Naive thymus-derived CD4-positive, alpha-beta T cell (primary cell): ENCODE measurements at regions not wholly inside any gene's neighbourhood (a gene's known extent, or its start where the extent isn't known, plus 50 kb on each side); places are given as distances from the start of the nearest gene placed in this dataset.

Source experiments
- ATAC-seq: fragments of 150-1000 bp; cut with Tn5 transposase; 2 replicates; pipeline ENCODE4 v1.10.0; 2021; ENCODE audit warnings: mild to moderate bottlenecking, moderate library complexity
- CTCF ChIA-PET: fragments of 350-600 bp; sonication (Branson Sonifier 250); formaldehyde crosslinking; loops from one replicate; lab custom pipeline; 2021; ENCODE audit warnings: antibody characterized with exemption; lab: Charles Lee
- POLR2A ChIA-PET: fragments of 350-600 bp; sonication (Branson Sonifier 250); formaldehyde crosslinking; loops from one replicate; lab custom pipeline; 2021; ENCODE audit warnings: antibody characterized with exemption, inconsistent platforms; lab: Charles Lee
- DNase-seq, 9 donors: peaks; one replicate each; pipeline versions ENCODE4 v3.0.0 to v3.0.0-alpha.2; 2020 to 2022; ENCODE audit warnings: mixed read lengths in 1 of 9
- H3K27ac ChIP-seq: one replicate; pipeline ENCODE4 v1.7.0; 2013; ENCODE audit warnings: mild to moderate bottlenecking, low read depth, low read length, moderate library complexity
- H3K27me3 ChIP-seq, 2 donors: one replicate each; pipeline ENCODE4 v1.7.0; 2013; ENCODE audit warnings: low read length in 2 of 2, mild to moderate bottlenecking in 2 of 2, moderate library complexity in 2 of 2; ENCODE audit not compliant: control insufficient read depth in 2 of 2, insufficient read depth in 2 of 2
- H3K36me3 ChIP-seq, 3 experiments: 1 replicate in 2 of 3; 2 replicates in 1 of 3; pipeline ENCODE4 v1.7.0; 2013; ENCODE audit warnings: low read length in 3 of 3, mild to moderate bottlenecking in 3 of 3, moderate library complexity in 1 of 3; ENCODE audit not compliant: insufficient read depth in 3 of 3, control insufficient read depth in 2 of 3
- H3K4me1 ChIP-seq, 2 donors: one replicate each; pipeline ENCODE4 v1.7.0; 2013; ENCODE audit warnings: low read length in 2 of 2, mild to moderate bottlenecking in 2 of 2, moderate library complexity in 1 of 2; ENCODE audit not compliant: control insufficient read depth in 2 of 2, insufficient read depth in 2 of 2
- H3K4me3 ChIP-seq: 2 replicates; pipeline ENCODE4 v1.7.0; 2013; ENCODE audit warnings: mild to moderate bottlenecking, low read length
- H3K9me3 ChIP-seq, 3 experiments: 1 replicate in 2 of 3; 2 replicates in 1 of 3; pipeline ENCODE4 v1.7.0; 2013; ENCODE audit warnings: low read length in 3 of 3; ENCODE audit not compliant: control insufficient read depth in 2 of 3
- H3K27ac Mint-ChIP-seq, 9 donors: one replicate each; pipeline ENCODE4 v1.8.0; 2020 to 2022; ENCODE audit warnings: mixed read lengths in 9 of 9, mild to moderate bottlenecking in 8 of 9, moderate library complexity in 5 of 9, inconsistent platforms in 2 of 9
- H3K27me3 Mint-ChIP-seq, 5 donors: one replicate each; pipeline ENCODE4 v1.8.0; 2021 to 2022; ENCODE audit warnings: mixed read lengths in 5 of 5, mild to moderate bottlenecking in 1 of 5
- H3K36me3 Mint-ChIP-seq, 5 donors: one replicate each; pipeline ENCODE4 v1.8.0; 2020 to 2022; ENCODE audit warnings: mixed read lengths in 5 of 5, mild to moderate bottlenecking in 3 of 5, inconsistent platforms in 1 of 5
- H3K4me1 Mint-ChIP-seq, 7 donors: one replicate each; pipeline ENCODE4 v1.8.0; 2020 to 2022; ENCODE audit warnings: mixed read lengths in 7 of 7, mild to moderate bottlenecking in 3 of 7, inconsistent platforms in 1 of 7
- H3K4me3 Mint-ChIP-seq, 10 donors: one replicate each; pipeline ENCODE4 v1.8.0; 2020 to 2022; ENCODE audit warnings: mild to moderate bottlenecking in 10 of 10, mixed read lengths in 10 of 10, moderate library complexity in 6 of 10, inconsistent platforms in 2 of 10
- H3K9me3 Mint-ChIP-seq, 11 donors: one replicate each; pipeline ENCODE4 v1.8.0; 2020 to 2022; ENCODE audit warnings: mixed read lengths in 11 of 11, mild to moderate bottlenecking in 4 of 11, inconsistent platforms in 1 of 11, moderate library complexity in 1 of 11
- intact Hi-C, 2 donors: fragments of 100-400 bp; cut with micrococcal nuclease; formaldehyde crosslinking; loops; one replicate each; pipeline ENCODE4 v1.15.1; 2023

GRCh38 chr14:98175881-98176280, 1096.1 kb downstream of the BCL11B start:
- peak overlapping the region; percentile 81 for H3K27ac ChIP-seq

GRCh38 chr14:98176892-98177291, 1095.1 kb downstream of the BCL11B start:
- intact Hi-C loops, result loop anchor here in 1 of 2 donors (5.0 kb wide), 1 partner anchor 1015 kb away; no protein-coding TSS in a partner anchor
- Histone ChIP-seq H3K4me3 (no peak overlapping the region), H3K27ac (peak overlapping the region; percentile 81), H3K36me3 (no peaks in the 10 kb centered on the region), H3K9me3 (no peaks in the 10 kb centered on the region), H3K4me1 (peaks cover 77 to 94% of the 10 kb centered on the region in 2 donors), H3K27me3 (no peaks in the 10 kb centered on the region)
- Mint-ChIP-seq H3K27me3 (no peaks in the 10 kb centered on the region), H3K36me3 (peaks cover 0 to 1% (median 0%) of the 10 kb centered on the region in 5 donors), H3K9me3 (no peaks in the 10 kb centered on the region), H3K4me3 (peak overlapping the region; percentile 63 to 86 (median 80)), H3K27ac (peak overlapping the region; percentile 89 to 100 (median 97)), H3K4me1 (peaks cover 46 to 99% (median 95%) of the 10 kb centered on the region in 7 donors)
- DNase-seq, result no peak
- POLR2A ChIA-PET, result interaction anchor here (2.5 to 23.4 kb wide), 3 partner anchors 11 to 36 kb away, joined by 28 to 413 read pairs (median 136); no protein-coding TSS in a partner anchor
- no peak for ATAC-seq
- CTCF ChIA-PET, result interaction anchor here (1.4 to 1.9 kb wide), 2 partner anchors 7 to 12 kb away, joined by 5 to 7 read pairs; no protein-coding TSS in a partner anchor

More at GRCh38 chr14:98175881-98176280, 1096.1 kb downstream of the BCL11B start:
- H3K4me1 ChIP-seq, result peaks cover 77 to 94% of the 10 kb centered on the region in 2 donors
- intact Hi-C loops, result loop anchor here in 1 of 2 donors (1.0 to 5.0 kb wide), 2 partner anchors 13 to 1016 kb away; no protein-coding TSS in a partner anchor
- ChIA-PET POLR2A (interaction anchor here (0.5 to 23.4 kb wide), 13 partner anchors 10 to 1673 kb away, joined by 3 to 413 read pairs (median 4); partner anchors contain the start of gene BCL11B), CTCF (interaction anchor here (0.6 to 1.9 kb wide), 6 partner anchors 8 to 1016 kb away, joined by 3 to 7 read pairs (median 4); no protein-coding TSS in a partner anchor)
- no peaks in the 10 kb centered on the region for H3K36me3 ChIP-seq
- no peak for DNase-seq
- Mint-ChIP-seq H3K27ac (peak overlapping the region; percentile 89 to 100 (median 97)), H3K4me1 (peaks cover 47 to 99% (median 96%) of the 10 kb centered on the region in 7 donors), H3K27me3 (no peaks in the 10 kb centered on the region), H3K9me3 (no peaks in the 10 kb centered on the region), H3K4me3 (peak overlapping the region; percentile 63 to 86 (median 80)), H3K36me3 (peaks cover 0 to 1% (median 0%) of the 10 kb centered on the region in 5 donors)
- H3K27me3 ChIP-seq, result no peaks in the 10 kb centered on the region
- H3K4me3 ChIP-seq, result peak overlapping the region; percentile 28
- H3K9me3 ChIP-seq, result no peaks in the 10 kb centered on the region
- no peak for ATAC-seq

- DNase-seq (peak in 2 of 9 donors; percentile 72), ATAC-seq (peak; percentile 45)
- Mint-ChIP-seq H3K36me3 (peaks cover 0 to 1% (median 0%) of the 10 kb centered on the region in 5 donors), H3K4me1 (peaks cover 51 to 99% (median 95%) of the 10 kb centered on the region in 7 donors), H3K27ac (peak overlapping the region; percentile 89 to 100 (median 97)), H3K27me3 (no peaks in the 10 kb centered on the region), H3K4me3 (peak overlapping the region; percentile 46 to 84 (median 79)), H3K9me3 (no peaks in the 10 kb centered on the region)
- Histone ChIP-seq H3K9me3 (no peaks in the 10 kb centered on the region), H3K4me3 (no peak overlapping the region), H3K4me1 (peaks cover 77 to 94% of the 10 kb centered on the region in 2 donors), H3K36me3 (no peaks in the 10 kb centered on the region), H3K27ac (peak overlapping the region; percentile 81), H3K27me3 (no peaks in the 10 kb centered on the region)
- ChIA-PET CTCF (no interaction called here), POLR2A (interaction anchor here (10.0 to 25.4 kb wide), 3 partner anchors 11 to 35 kb away, joined by 136 to 501 read pairs (median 413); no protein-coding TSS in a partner anchor)
- intact Hi-C loops, result loop anchor here in 1 of 2 donors (5.0 kb wide), 1 partner anchor 1015 kb away; no protein-coding TSS in a partner anchor
Observed at GRCh38 chr14:98177551-98177950, 1094.4 kb downstream of the BCL11B start.

DNA sequence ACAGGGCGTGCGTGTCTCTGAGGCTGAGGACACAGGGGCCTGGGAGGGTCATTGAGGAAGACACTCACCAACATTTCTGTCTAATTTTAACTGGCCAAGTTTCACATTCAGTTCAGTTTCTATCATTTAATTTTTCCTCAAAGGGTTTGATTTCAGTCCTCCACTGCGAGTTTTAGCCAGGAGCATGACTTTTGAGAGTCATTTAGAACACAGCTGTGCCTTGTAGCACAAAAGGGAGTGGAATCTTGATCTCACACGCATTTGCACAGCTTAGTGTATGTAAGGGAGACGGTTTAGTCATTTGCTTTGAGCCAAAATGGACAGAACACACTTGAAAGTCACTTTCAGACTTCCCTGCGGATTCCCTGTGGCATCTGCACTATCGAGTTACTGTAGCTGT, 1090.8 kb downstream of the BCL11B start:
- Histone ChIP-seq H3K27me3 (no peaks in the 10 kb centered on the region), H3K36me3 (no peaks in the 10 kb centered on the region), H3K27ac (peak overlapping the region; percentile 80), H3K4me3 (no peak overlapping the region), H3K9me3 (no peaks in the 10 kb centered on the region), H3K4me1 (peaks cover 77 to 94% of the 10 kb centered on the region in 2 donors)
- Mint-ChIP-seq H3K36me3 (peaks cover 0 to 12% (median 4%) of the 10 kb centered on the region in 5 donors), H3K4me3 (peak overlapping the region in 9 of 10 donors; percentile 26 to 84 (median 55)), H3K27ac (peak overlapping the region; percentile 81 to 100 (median 92)), H3K4me1 (peaks cover 51 to 99% (median 95%) of the 10 kb centered on the region in 7 donors), H3K9me3 (peaks cover 0 to 6% (median 0%) of the 10 kb centered on the region in 11 donors), H3K27me3 (no peaks in the 10 kb centered on the region)
- ATAC-seq, result no peak
- DNase-seq, result no peak
- ChIA-PET POLR2A (interaction anchor here (0.9 to 25.4 kb wide), 6 partner anchors 9 to 1085 kb away, joined by 3 to 501 read pairs (median 230); partner anchors contain the start of gene BCL11B), CTCF (interaction anchor here (0.6 to 18.0 kb wide), 5 partner anchors 10 to 1019 kb away, joined by 3 to 279 read pairs (median 7); no protein-coding TSS in a partner anchor)
- intact Hi-C loops, result loop anchor here in 1 of 2 donors (10.0 kb wide), 1 partner anchor 456 kb away; no protein-coding TSS in a partner anchor

DNA sequence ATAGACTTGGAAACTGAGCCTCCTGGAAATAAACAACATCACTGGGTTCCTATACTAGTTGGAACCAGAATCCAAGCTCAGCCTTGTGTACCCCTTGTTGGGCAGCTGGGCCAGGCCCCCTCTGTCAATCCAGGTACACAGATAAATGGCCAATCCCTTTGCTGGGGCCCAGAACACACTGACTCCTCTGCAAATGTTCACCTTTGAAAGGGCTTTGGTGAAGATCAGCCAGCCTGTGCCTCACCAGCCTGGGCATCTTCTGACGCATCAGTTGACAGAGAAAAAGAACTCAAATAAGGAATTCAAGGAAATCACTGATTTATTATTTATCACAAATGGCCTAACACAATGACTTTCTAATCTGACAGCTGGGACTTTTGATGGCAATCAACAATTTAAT, 1090.2 kb downstream of the BCL11B start:
- Histone ChIP-seq H3K4me1 (peaks cover 75 to 94% of the 10 kb centered on the region in 2 donors), H3K4me3 (no peak overlapping the region), H3K27ac (peak overlapping the region; percentile 80), H3K36me3 (no peaks in the 10 kb centered on the region), H3K27me3 (no peaks in the 10 kb centered on the region), H3K9me3 (no peaks in the 10 kb centered on the region)
- intact Hi-C loops, result loop anchor here in 1 of 2 donors (1.0 to 10.0 kb wide), 2 partner anchors 8 to 457 kb away; no protein-coding TSS in a partner anchor
- ChIA-PET CTCF (interaction anchor here (1.4 to 18.0 kb wide), 5 partner anchors 8 to 39 kb away, joined by 4 to 279 read pairs (median 9); no protein-coding TSS in a partner anchor), POLR2A (interaction anchor here (0.7 to 25.4 kb wide), 7 partner anchors 8 to 1085 kb away, joined by 3 to 501 read pairs (median 136); partner anchors contain the start of gene BCL11B)
- Mint-ChIP-seq H3K4me1 (peaks cover 54 to 99% (median 95%) of the 10 kb centered on the region in 7 donors), H3K4me3 (peak overlapping the region in 9 of 10 donors; percentile 1 to 84 (median 66)), H3K27me3 (no peaks in the 10 kb centered on the region), H3K27ac (peak overlapping the region; percentile 89 to 100 (median 97)), H3K36me3 (peaks cover 0 to 12% (median 4%) of the 10 kb centered on the region in 5 donors), H3K9me3 (peaks cover 0 to 6% (median 0%) of the 10 kb centered on the region in 11 donors)
- DNase-seq (no peak), ATAC-seq (no peak)
